ENCODE measurements at regions not wholly inside any gene's neighbourhood (a gene's known extent, or its start where the extent isn't known, plus 50 kb on each side); places are given as distances from the start of the nearest gene placed in this dataset.

GRCh38 chr4:63742882-63743281 is 666.4 kb downstream of the TECRL start:
- Histone ChIP-seq H3K4me1 (ENCODE audit: control insufficient read depth, insufficient read depth, low read length, unreplicated experiment) (no peaks in the 10 kb centered on the region), H3K79me2 (ENCODE audit: control insufficient read depth, insufficient read depth, low read length, unreplicated experiment) (no peaks in the 10 kb centered on the region), H3K27ac (ENCODE audit: low read depth, low read length) (no peak overlapping the region), H2AFZ (ENCODE audit: low read length, unreplicated experiment) (no peak overlapping the region), H3K4me3 (ENCODE audit: low read depth, low read length) (no peak overlapping the region), H3K36me3 (ENCODE audit: insufficient read depth, low read length) (no peaks in the 10 kb centered on the region), H3K27me3 (ENCODE audit: insufficient read depth, low read length) (no peaks in the 10 kb centered on the region)

- no peaks in the 10 kb centered on the region for H3K27me3 ChIP-seq (ENCODE audit: insufficient read depth, low read length)
- H3K79me2 ChIP-seq (ENCODE audit: control insufficient read depth, insufficient read depth, low read length, unreplicated experiment): no peaks in the 10 kb centered on the region
- no peaks in the 10 kb centered on the region for H3K4me1 ChIP-seq (ENCODE audit: control insufficient read depth, insufficient read depth, low read length, unreplicated experiment)
- no peak overlapping the region for H3K4me3 ChIP-seq (ENCODE audit: low read depth, low read length)
- H2AFZ ChIP-seq (ENCODE audit: low read length, unreplicated experiment): no peak overlapping the region
- H3K36me3 ChIP-seq (ENCODE audit: insufficient read depth, low read length): no peaks in the 10 kb centered on the region
- no peak overlapping the region for H3K27ac ChIP-seq (ENCODE audit: low read depth, low read length)
These were observed 679.7 kb downstream of the TECRL start for GRCh38 chr4:63729519-63729918.

- H3K79me2 ChIP-seq (ENCODE audit: control insufficient read depth, insufficient read depth, low read length, unreplicated experiment): no peaks in the 10 kb centered on the region
- no peaks in the 10 kb centered on the region for H3K27me3 ChIP-seq (ENCODE audit: insufficient read depth, low read length)
- H2AFZ ChIP-seq (ENCODE audit: low read length, unreplicated experiment): no peak overlapping the region
- no peaks in the 10 kb centered on the region for H3K4me1 ChIP-seq (ENCODE audit: control insufficient read depth, insufficient read depth, low read length, unreplicated experiment)
- no peak overlapping the region for H3K27ac ChIP-seq (ENCODE audit: low read depth, low read length)
- no peak overlapping the region for H3K4me3 ChIP-seq (ENCODE audit: low read depth, low read length)
- H3K36me3 ChIP-seq (ENCODE audit: insufficient read depth, low read length): no peaks in the 10 kb centered on the region
These were observed 680.6 kb downstream of the TECRL start for GRCh38 chr4:63728480-63729177.

- H3K4me1 ChIP-seq (ENCODE audit: control insufficient read depth, insufficient read depth, low read length, unreplicated experiment): no peaks in the 10 kb centered on the region
- H3K36me3 ChIP-seq (ENCODE audit: insufficient read depth, low read length): no peaks in the 10 kb centered on the region
- no peak overlapping the region for H3K27ac ChIP-seq (ENCODE audit: low read depth, low read length)
- no peaks in the 10 kb centered on the region for H3K27me3 ChIP-seq (ENCODE audit: insufficient read depth, low read length)
- H3K79me2 ChIP-seq (ENCODE audit: control insufficient read depth, insufficient read depth, low read length, unreplicated experiment): no peaks in the 10 kb centered on the region
- H2AFZ ChIP-seq (ENCODE audit: low read length, unreplicated experiment): no peak overlapping the region
- no peak overlapping the region for H3K4me3 ChIP-seq (ENCODE audit: low read depth, low read length)
These were observed 691.9 kb downstream of the TECRL start for GRCh38 chr4:63717384-63717783.

- Histone ChIP-seq H3K79me2 (ENCODE audit: control insufficient read depth, insufficient read depth, low read length, unreplicated experiment) (no peaks in the 10 kb centered on the region), H3K4me1 (ENCODE audit: control insufficient read depth, insufficient read depth, low read length, unreplicated experiment) (no peaks in the 10 kb centered on the region), H2AFZ (ENCODE audit: low read length, unreplicated experiment) (no peak overlapping the region), H3K27me3 (ENCODE audit: insufficient read depth, low read length) (no peaks in the 10 kb centered on the region), H3K27ac (ENCODE audit: low read depth, low read length) (no peak overlapping the region), H3K4me3 (ENCODE audit: low read depth, low read length) (no peak overlapping the region), H3K36me3 (ENCODE audit: insufficient read depth, low read length) (no peaks in the 10 kb centered on the region)
These were observed 700.6 kb downstream of the TECRL start for GRCh38 chr4:63708661-63709060.

- H3K79me2 ChIP-seq (ENCODE audit: control insufficient read depth, insufficient read depth, low read length, unreplicated experiment): no peaks in the 10 kb centered on the region
- no peaks in the 10 kb centered on the region for H3K4me1 ChIP-seq (ENCODE audit: control insufficient read depth, insufficient read depth, low read length, unreplicated experiment)
- no peak overlapping the region for H2AFZ ChIP-seq (ENCODE audit: low read length, unreplicated experiment)
- no peak overlapping the region for H3K27ac ChIP-seq (ENCODE audit: low read depth, low read length)
- no peaks in the 10 kb centered on the region for H3K36me3 ChIP-seq (ENCODE audit: insufficient read depth, low read length)
- H3K27me3 ChIP-seq (ENCODE audit: insufficient read depth, low read length): no peaks in the 10 kb centered on the region
- no peak overlapping the region for H3K4me3 ChIP-seq (ENCODE audit: low read depth, low read length)
These were observed 708.7 kb downstream of the TECRL start for GRCh38 chr4:63700569-63700968.

- Histone ChIP-seq H3K4me1 (ENCODE audit: control insufficient read depth, insufficient read depth, low read length, unreplicated experiment) (no peaks in the 10 kb centered on the region), H3K27ac (ENCODE audit: low read depth, low read length) (no peak overlapping the region), H3K36me3 (ENCODE audit: insufficient read depth, low read length) (no peaks in the 10 kb centered on the region), H2AFZ (ENCODE audit: low read length, unreplicated experiment) (no peak overlapping the region), H3K4me3 (ENCODE audit: low read depth, low read length) (no peak overlapping the region), H3K79me2 (ENCODE audit: control insufficient read depth, insufficient read depth, low read length, unreplicated experiment) (no peaks in the 10 kb centered on the region), H3K27me3 (ENCODE audit: insufficient read depth, low read length) (no peaks in the 10 kb centered on the region)
These were observed 715.9 kb downstream of the TECRL start for GRCh38 chr4:63693321-63693720.

GRCh38 chr4:63678358-63678931 is 730.8 kb downstream of the TECRL start:
- no peak overlapping the region for H3K4me3 ChIP-seq (ENCODE audit: low read depth, low read length)
- no peak overlapping the region for H2AFZ ChIP-seq (ENCODE audit: low read length, unreplicated experiment)
- H3K36me3 ChIP-seq (ENCODE audit: insufficient read depth, low read length): no peaks in the 10 kb centered on the region
- no peaks in the 10 kb centered on the region for H3K79me2 ChIP-seq (ENCODE audit: control insufficient read depth, insufficient read depth, low read length, unreplicated experiment)
- no peak overlapping the region for H3K27ac ChIP-seq (ENCODE audit: low read depth, low read length)
- no peaks in the 10 kb centered on the region for H3K4me1 ChIP-seq (ENCODE audit: control insufficient read depth, insufficient read depth, low read length, unreplicated experiment)
- H3K27me3 ChIP-seq (ENCODE audit: insufficient read depth, low read length): no peaks in the 10 kb centered on the region

GRCh38 chr4:63670735-63671134 is 738.5 kb downstream of the TECRL start:
- no peaks in the 10 kb centered on the region for H3K4me1 ChIP-seq (ENCODE audit: control insufficient read depth, insufficient read depth, low read length, unreplicated experiment)
- H3K36me3 ChIP-seq (ENCODE audit: insufficient read depth, low read length): no peaks in the 10 kb centered on the region
- H3K27ac ChIP-seq (ENCODE audit: low read depth, low read length): no peak overlapping the region
- no peaks in the 10 kb centered on the region for H3K79me2 ChIP-seq (ENCODE audit: control insufficient read depth, insufficient read depth, low read length, unreplicated experiment)
- H2AFZ ChIP-seq (ENCODE audit: low read length, unreplicated experiment): no peak overlapping the region
- H3K27me3 ChIP-seq (ENCODE audit: insufficient read depth, low read length): no peaks in the 10 kb centered on the region
- no peak overlapping the region for H3K4me3 ChIP-seq (ENCODE audit: low read depth, low read length)

- Histone ChIP-seq H3K27ac (ENCODE audit: low read depth, low read length) (no peak overlapping the region), H3K27me3 (ENCODE audit: insufficient read depth, low read length) (no peaks in the 10 kb centered on the region), H3K79me2 (ENCODE audit: control insufficient read depth, insufficient read depth, low read length, unreplicated experiment) (no peaks in the 10 kb centered on the region), H3K4me3 (ENCODE audit: low read depth, low read length) (no peak overlapping the region), H3K4me1 (ENCODE audit: control insufficient read depth, insufficient read depth, low read length, unreplicated experiment) (no peaks in the 10 kb centered on the region), H3K36me3 (ENCODE audit: insufficient read depth, low read length) (no peaks in the 10 kb centered on the region), H2AFZ (ENCODE audit: low read length, unreplicated experiment) (no peak overlapping the region)
These were observed 745.4 kb downstream of the TECRL start for GRCh38 chr4:63663870-63664269.

- H3K4me1 ChIP-seq (ENCODE audit: control insufficient read depth, insufficient read depth, low read length, unreplicated experiment): no peaks in the 10 kb centered on the region
- H2AFZ ChIP-seq (ENCODE audit: low read length, unreplicated experiment): no peak overlapping the region
- no peak overlapping the region for H3K4me3 ChIP-seq (ENCODE audit: low read depth, low read length)
- H3K27me3 ChIP-seq (ENCODE audit: insufficient read depth, low read length): no peaks in the 10 kb centered on the region
- no peaks in the 10 kb centered on the region for H3K36me3 ChIP-seq (ENCODE audit: insufficient read depth, low read length)
- H3K27ac ChIP-seq (ENCODE audit: low read depth, low read length): no peak overlapping the region
- no peaks in the 10 kb centered on the region for H3K79me2 ChIP-seq (ENCODE audit: control insufficient read depth, insufficient read depth, low read length, unreplicated experiment)
These were observed 764.9 kb downstream of the TECRL start for GRCh38 chr4:63644396-63644795.

Measured in ACC112 (cell line).